Upper lobe of right lung (tissue), 1 donor: ENCODE measurements at regions not wholly inside any gene's neighbourhood (a gene's known extent, or its start where the extent isn't known, plus 50 kb on each side); places are given as distances from the start of the nearest gene placed in this dataset.
"Not testable (repeated sequence)": the region's sequence is repeated elsewhere in the genome, so short reads cannot be mapped to it uniquely, and the experiment has no call there.

Experiments
- ATAC-seq: fragments of 200-7000 bp; cut with Tn5 transposase; one replicate; pipeline ENCODE4 v1.9.1; 2020; ENCODE audit warnings: mild to moderate bottlenecking, moderate library complexity
- DNase-seq: peaks from one replicate; pipeline ENCODE4 v3.0.0-alpha.2; 2020
- H3K27ac ChIP-seq: fragments of 200-600 bp; one replicate; pipeline ENCODE4 v1.8.0; 2022
- H3K27me3 ChIP-seq: fragments of 200-600 bp; one replicate; pipeline ENCODE4 v1.8.0; 2022; ENCODE audit warnings: mild to moderate bottlenecking
- H3K36me3 ChIP-seq: fragments of 200-600 bp; one replicate; pipeline ENCODE4 v1.8.0; 2022
- H3K4me1 ChIP-seq: fragments of 200-600 bp; one replicate; pipeline ENCODE4 v1.8.0; 2022
- H3K4me3 ChIP-seq: fragments of 200-600 bp; one replicate; pipeline ENCODE4 v1.8.0; 2022; ENCODE audit warnings: mild to moderate bottlenecking
- H3K9me3 ChIP-seq: fragments of 200-600 bp; one replicate; pipeline ENCODE4 v1.8.0; 2022
- intact Hi-C: fragments of 100-400 bp; cut with DNase I; formaldehyde crosslinking; loops from one replicate; pipeline ENCODE4 v1.11.0; 2022
- TF ChIP-seq, protein P1 (sequence below): fragments of 200-600 bp; IDR thresholded peaks from one replicate; pipeline ENCODE4 v1.8.0; 2022; ENCODE audit warnings: antibody characterized with exemption
- donor health status: DM: no; HTN: yes; CAD: no; lungs with severe emphysema.

GRCh38 chr4:64095398-64095797, 313.9 kb downstream of the TECRL start:
- DNase-seq, result no peak

GRCh38 chr4:64079316-64079715, 329.9 kb downstream of the TECRL start:
- no peak for ATAC-seq
- TF ChIP-seq, protein P1, sequence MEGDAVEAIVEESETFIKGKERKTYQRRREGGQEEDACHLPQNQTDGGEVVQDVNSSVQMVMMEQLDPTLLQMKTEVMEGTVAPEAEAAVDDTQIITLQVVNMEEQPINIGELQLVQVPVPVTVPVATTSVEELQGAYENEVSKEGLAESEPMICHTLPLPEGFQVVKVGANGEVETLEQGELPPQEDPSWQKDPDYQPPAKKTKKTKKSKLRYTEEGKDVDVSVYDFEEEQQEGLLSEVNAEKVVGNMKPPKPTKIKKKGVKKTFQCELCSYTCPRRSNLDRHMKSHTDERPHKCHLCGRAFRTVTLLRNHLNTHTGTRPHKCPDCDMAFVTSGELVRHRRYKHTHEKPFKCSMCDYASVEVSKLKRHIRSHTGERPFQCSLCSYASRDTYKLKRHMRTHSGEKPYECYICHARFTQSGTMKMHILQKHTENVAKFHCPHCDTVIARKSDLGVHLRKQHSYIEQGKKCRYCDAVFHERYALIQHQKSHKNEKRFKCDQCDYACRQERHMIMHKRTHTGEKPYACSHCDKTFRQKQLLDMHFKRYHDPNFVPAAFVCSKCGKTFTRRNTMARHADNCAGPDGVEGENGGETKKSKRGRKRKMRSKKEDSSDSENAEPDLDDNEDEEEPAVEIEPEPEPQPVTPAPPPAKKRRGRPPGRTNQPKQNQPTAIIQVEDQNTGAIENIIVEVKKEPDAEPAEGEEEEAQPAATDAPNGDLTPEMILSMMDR, result no peak
- Histone ChIP-seq H3K27me3 (no peaks in the 10 kb centered on the region), H3K27ac (no peak overlapping the region), H3K4me3 (no peak overlapping the region), H3K4me1 (no peaks in the 10 kb centered on the region), H3K9me3 (no peaks in the 10 kb centered on the region), H3K36me3 (no peaks in the 10 kb centered on the region)
- intact Hi-C loops, result no loop called here
- no peak for DNase-seq

More at GRCh38 chr4:64095398-64095797, 313.9 kb downstream of the TECRL start:
- H3K27ac ChIP-seq, result no peak overlapping the region
- no peaks in the 10 kb centered on the region for H3K27me3 ChIP-seq
- H3K4me3 ChIP-seq, result no peak overlapping the region
- H3K36me3 ChIP-seq, result no peaks in the 10 kb centered on the region
- no peak for ATAC-seq
- intact Hi-C loops, result no loop called here
- H3K4me1 ChIP-seq, result no peaks in the 10 kb centered on the region
- H3K9me3 ChIP-seq, result no peaks in the 10 kb centered on the region
- TF ChIP-seq, protein P1, result no peak

GRCh38 chr4:64068096-64068495, 341.2 kb downstream of the TECRL start:
- no peaks in the 10 kb centered on the region for H3K27me3 ChIP-seq
- DNase-seq (no peak), ATAC-seq (no peak)
- no peaks in the 10 kb centered on the region for H3K36me3 ChIP-seq
- intact Hi-C loops, result no loop called here
- no peak overlapping the region for H3K27ac ChIP-seq
- no peaks in the 10 kb centered on the region for H3K9me3 ChIP-seq
- H3K4me3 ChIP-seq, result no peak overlapping the region
- TF ChIP-seq, protein P1, result no peak
- no peaks in the 10 kb centered on the region for H3K4me1 ChIP-seq

DNA sequence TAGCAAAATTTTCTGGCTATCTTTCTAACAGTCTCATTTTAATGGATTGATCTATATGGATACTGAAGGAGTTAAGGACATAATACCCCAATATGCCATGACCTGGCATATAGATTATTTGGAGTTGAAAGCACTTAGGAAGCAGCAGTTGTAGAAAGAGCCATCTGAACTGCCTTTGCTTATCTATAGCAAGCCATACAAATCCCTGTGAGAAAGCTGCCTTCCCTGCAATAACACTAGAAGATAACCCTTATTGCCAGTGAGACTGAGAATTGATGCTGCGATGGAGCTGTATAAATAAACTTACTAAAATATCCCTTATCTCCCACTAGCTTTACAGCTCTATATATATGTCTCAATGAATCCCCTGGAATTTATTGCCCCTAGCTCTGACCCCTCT, 346.3 kb downstream of the TECRL start:
- TF ChIP-seq, protein P1, result no peak
- Histone ChIP-seq H3K36me3 (no peaks in the 10 kb centered on the region), H3K27me3 (no peaks in the 10 kb centered on the region), H3K4me1 (no peaks in the 10 kb centered on the region), H3K27ac (no peak overlapping the region), H3K9me3 (no peaks in the 10 kb centered on the region), H3K4me3 (no peak overlapping the region)
- intact Hi-C loops, result no loop called here
- no peak for DNase-seq
- no peak for ATAC-seq

DNA sequence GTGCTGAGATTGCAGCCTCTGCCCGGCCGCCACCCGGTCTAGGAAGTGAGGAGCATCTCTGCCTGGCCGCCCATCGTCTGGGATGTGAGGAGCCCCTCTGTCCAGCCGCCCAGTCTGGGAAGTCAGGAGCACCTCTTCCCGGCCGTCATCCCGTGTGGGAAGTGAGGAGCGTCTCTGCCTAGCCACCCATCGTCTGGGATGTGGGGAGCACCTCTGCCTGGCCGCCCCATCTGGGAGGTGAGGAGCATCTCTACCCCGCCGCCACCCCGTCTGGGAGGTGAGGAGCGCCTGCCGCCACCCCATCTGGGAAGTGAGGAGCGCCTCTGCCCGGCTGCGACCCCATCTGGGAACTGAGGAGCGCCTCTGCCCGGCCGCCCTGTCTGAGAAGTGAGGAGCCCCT, 372.2 kb downstream of the TECRL start:
- intact Hi-C loops, H3K4me3 ChIP-seq, H3K4me1 ChIP-seq, H3K9me3 ChIP-seq, H3K27ac ChIP-seq, ATAC-seq, H3K27me3 ChIP-seq, DNase-seq, H3K36me3 ChIP-seq: not testable (repeated sequence)

GRCh38 chr4:64022560-64022959, 386.7 kb downstream of the TECRL start:
- Histone ChIP-seq H3K4me1 (no peaks in the 10 kb centered on the region), H3K36me3 (no peaks in the 10 kb centered on the region), H3K9me3 (peaks cover 7% of the 10 kb centered on the region), H3K4me3 (no peak overlapping the region), H3K27ac (no peak overlapping the region), H3K27me3 (no peaks in the 10 kb centered on the region)
- TF ChIP-seq, protein P1, result no peak
- no peak for ATAC-seq
- no peak for DNase-seq
- intact Hi-C loops, result no loop called here
